ENCODE measurements at regions not wholly inside any gene's neighbourhood (a gene's known extent, or its start where the extent isn't known, plus 50 kb on each side); places are given as distances from the start of the nearest gene placed in this dataset.

DNA sequence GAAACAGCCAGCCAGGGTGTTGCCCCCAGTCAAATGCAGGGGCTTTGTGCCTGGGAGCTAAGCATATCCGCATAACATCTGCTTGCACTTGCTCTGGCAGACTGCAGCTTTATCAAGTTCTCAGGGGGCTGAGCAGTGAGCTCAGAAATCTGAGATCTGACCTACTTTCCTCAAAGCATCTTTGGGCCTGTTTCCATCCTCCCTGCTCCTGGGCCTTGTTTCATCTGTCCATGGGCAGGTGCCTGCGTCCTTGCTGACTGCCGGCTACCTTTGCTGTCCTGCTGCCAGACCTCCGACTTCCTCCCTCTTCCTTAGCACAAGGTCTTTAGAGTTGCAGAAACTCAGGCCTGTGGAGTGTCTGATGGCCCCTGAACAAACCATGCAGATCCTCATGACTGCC lies 131.2 kb upstream of the B3GAT1 start:
- TF ChIP-seq GATA1 (IDR thresholded peaks at IDR 0.05; ENCODE audit: low read depth, low read length) (no peak), POLR2A (IDR thresholded peaks at IDR 0.05; ENCODE audit: low read length) (no peak)
